ENCODE measurements at regions not wholly inside any gene's neighbourhood (a gene's known extent, or its start where the extent isn't known, plus 50 kb on each side); places are given as distances from the start of the nearest gene placed in this dataset.

DNA sequence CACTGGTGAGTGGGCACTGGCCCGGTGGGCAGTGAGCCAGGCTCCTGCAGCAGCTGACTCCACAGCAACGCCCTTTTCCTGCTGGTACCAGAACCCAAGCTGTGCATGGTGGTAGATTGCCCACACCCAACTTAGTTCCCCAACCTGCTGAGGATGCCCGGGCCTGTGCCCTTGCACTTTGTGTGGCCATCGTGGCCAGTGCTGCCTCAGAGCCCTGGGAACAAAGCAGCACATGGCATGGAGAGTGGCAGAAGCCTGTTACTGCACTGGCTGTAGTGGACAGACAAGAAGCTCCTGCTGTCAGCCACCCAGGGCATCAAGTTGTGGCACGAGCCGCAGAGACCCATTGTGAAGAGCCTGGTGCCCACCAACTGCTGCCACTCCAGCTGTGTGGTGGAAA, 612.9 kb downstream of the DNAH5 start:
- DNase-seq, result no peak

DNA sequence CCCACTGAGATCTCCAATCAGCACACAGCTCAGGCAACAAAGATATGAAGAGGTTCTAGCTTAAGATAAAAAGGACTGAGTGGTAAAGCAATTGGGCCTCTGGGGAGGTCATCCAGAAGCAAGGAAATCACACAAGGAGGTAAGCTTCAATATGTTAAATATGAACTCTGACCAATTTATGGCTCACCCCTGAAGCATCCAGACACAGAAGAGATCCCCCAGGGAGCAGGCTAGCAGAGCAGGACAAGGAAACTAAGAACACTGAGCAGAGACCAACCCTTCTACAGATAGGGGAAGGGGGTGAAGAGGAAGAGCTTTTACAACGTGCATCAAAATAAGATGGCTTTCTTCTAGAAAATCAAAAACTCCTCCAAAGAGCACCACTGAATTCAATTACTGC, 616.2 kb downstream of the DNAH5 start:
- no peak for DNase-seq

- DNase-seq, result no peak
Measured at GRCh38 chr5:13325765-13326164, 618.7 kb downstream of the DNAH5 start.

- DNase-seq, result no peak
Measured at GRCh38 chr5:13322769-13323168, 621.7 kb downstream of the DNAH5 start.

GRCh38 chr5:13317654-13318053, 626.8 kb downstream of the DNAH5 start:
- DNase-seq, result no peak

GRCh38 chr5:13316176-13316575, 628.3 kb downstream of the DNAH5 start:
- no peak for DNase-seq

GRCh38 chr5:13307480-13307879, 637.0 kb downstream of the DNAH5 start:
- no peak for DNase-seq

DNA sequence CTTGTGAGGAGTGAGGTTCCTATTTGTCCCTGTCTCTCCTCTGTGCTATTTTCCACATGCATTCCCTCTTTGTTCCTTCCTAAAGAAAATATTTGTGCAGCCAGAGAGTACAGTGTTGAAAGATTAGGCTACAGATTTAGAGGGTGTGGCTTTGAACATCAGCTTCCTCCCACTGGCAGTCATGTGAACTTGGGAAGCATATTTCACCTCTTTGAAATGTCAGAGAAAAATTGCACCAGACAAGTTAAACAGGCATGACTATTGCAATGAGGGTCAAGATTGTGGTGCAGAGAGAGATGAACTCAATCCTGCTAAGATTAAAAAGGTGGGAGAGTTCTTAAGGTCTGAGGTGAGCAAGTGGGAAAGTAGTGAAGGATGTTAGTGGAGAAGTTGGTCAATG, 641.0 kb downstream of the DNAH5 start:
- DNase-seq, result no peak

- DNase-seq, result no peak
Measured at GRCh38 chr5:13278811-13279210, 665.7 kb downstream of the DNAH5 start.

DNA sequence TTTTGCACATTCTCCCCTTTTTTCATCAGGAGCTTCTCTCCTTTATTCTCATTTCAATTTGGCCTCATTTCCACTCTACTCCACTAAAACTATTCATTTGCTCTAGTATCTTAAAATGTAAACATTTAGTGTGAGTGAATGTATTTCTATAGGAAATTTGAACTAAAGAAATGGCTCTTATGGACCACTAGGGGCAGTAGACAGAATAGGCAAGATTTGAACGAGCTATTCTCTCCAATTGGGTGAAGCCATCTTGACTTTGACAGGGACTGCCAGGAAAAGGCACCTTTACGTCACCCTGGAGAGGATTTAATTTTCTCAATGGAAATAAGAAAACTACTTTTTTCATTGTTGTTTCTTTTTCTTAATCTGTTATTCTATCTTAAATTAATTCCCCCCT, 666.3 kb downstream of the DNAH5 start:
- no peak for DNase-seq

DNA sequence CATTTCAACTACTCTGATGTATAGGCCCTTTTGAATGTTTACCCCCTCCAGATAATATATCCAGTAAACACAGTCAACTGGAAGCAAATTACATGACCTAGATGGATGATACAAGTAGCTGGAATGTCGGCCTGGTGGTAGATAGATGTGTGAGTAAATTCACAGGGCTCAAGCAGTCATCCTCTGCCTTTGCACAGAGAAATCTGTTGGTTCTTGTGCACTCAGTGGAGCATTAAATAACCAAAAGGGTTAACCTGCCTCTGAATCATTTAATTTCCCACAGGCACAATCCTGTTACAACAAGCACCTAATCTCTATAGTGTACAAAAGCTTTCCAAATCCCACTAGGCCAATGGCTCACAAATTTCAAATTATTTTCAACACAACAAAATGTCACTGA, 668.3 kb downstream of the DNAH5 start:
- DNase-seq, result no peak

DNA sequence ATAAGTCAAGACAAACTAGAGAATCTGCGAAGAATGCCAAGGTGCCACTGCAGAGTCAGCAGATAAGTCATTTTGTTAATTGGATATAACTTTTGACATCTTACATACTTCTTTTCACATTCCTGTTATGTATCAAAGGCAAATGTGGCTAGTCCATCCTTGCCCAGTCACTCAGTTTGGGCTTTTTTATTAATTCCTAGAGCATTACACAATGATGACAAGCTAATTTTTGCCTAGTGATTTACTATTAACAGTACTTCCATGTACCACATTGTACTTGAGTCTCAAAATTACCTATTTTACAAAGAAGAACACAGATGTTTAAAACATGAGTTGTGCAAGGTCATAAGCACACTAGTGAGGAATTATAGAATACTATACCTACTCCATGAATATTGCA, 680.8 kb downstream of the DNAH5 start:
- no peak for DNase-seq

DNA sequence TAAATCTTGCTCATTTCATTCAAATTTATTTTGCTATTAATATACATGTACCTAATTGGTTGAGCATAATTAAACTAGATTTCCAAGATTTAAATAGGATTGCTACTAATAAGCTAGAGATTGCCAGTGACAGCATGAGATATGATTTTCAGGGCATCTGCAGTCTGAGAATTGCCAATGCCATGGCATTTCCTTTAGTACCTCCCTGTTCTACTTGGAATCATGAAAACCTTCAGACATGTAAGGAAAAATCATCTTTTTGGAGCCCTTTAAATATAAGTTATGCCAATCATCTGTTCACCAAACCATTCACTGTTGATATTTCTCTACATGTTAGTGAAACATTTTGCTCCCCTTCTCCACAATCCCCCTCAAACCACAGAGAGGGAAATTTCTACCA, 691.4 kb downstream of the DNAH5 start:
- no peak for DNase-seq

DNA sequence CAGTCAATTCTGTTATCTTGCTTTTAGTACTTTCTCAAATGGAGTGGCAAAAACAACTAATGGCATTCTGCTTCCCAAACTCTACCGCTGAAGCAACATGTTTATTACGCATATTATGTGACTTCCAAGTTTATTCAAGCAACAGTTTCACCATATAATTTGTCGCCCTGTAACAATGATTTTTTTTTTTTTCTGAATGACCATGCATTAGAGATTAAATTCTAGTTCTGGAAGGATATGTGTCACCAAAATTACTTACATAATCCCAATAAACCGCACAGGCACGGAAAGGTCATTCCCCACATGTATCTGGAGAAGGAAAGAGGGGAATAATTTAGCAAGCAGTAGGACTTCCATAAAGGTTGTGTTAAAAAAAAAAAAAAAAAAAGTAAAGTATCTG, 691.8 kb downstream of the DNAH5 start:
- no peak for DNase-seq

- no peak for DNase-seq
Measured at GRCh38 chr5:13251623-13252376, 692.7 kb downstream of the DNAH5 start.

DNA sequence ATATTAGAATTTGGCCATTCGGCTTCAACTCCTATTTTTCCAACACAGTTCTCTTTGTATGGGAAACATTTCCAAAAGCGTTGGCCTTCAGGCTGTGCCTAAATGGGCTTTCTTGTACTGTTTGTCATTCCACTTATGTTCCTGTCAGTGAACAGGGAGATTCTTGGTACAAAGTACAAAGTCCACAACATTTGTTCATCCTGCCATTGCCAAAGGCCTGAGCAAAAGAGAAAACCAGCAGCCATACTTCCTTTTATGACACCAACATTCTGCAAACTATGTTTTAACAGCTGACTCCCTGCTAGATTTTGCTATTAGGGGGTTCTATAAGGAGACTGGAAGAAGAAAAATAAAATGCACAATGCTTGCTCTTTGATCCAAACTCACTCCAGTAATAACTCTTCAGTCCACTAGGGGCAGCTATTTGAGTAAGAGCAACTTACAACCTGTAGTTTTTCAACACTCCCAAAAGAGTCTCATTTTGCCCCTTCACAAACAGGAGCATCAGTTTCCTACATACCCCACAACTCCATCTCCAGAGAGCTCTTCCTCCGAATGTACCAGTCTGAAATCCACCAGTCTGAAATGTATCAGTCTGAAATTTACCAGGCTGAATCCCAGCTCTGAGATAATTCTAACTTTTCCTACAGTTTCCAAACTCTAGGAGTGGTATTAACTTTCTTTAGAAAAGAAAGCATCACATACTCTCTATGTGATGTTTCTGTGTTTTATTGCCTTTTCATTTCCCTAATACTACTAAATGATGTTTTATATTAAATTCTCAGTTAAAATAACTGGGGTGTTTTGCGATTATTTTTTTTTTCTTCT, 693.8 kb downstream of the DNAH5 start:
- DNase-seq, result peak; percentile 1

DNA sequence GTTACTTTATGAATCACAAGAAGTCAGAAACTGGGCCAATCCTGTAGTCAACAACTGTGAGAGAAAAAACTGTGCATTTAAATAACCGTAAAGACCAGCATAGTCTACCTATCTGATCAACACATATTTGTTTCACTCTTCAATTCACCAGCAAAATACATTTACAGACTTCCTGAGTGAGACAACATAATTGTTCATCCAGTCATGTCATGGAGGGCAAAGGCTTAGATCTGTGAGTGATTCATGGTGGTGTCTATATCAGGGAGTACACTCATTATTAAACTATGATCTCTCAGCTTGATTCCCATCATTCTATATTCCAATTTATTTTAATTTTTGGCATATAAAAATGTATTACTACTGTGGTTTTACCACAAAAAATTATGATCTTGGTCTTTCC, 694.6 kb downstream of the DNAH5 start:
- DNase-seq, result no peak

- DNase-seq, result no peak
Measured at GRCh38 chr5:13248253-13248652, 696.2 kb downstream of the DNAH5 start.

- no peak for DNase-seq
Measured at GRCh38 chr5:13246053-13246452, 698.4 kb downstream of the DNAH5 start.

DNA sequence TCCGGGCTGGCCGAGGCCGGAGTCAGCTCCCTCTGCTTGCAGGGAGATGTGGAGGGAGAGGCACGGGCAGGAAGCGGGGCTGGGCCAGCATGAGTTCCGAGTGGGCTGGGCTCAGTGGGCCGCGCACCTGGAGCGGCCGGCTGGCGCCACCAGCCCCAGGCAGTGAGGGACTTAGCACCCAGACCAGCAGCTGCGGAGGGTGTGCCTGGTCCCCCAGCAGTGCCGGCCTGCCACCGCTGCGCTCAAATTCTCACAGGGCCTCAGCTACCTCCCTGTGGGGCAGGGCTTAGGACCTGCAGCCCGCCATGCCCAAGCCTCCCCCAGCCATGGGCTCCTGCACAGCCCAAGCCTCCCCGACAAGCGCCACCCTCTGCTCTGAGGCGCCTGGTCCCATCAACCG, 700.3 kb downstream of the DNAH5 start:
- DNase-seq, result no peak

DNA sequence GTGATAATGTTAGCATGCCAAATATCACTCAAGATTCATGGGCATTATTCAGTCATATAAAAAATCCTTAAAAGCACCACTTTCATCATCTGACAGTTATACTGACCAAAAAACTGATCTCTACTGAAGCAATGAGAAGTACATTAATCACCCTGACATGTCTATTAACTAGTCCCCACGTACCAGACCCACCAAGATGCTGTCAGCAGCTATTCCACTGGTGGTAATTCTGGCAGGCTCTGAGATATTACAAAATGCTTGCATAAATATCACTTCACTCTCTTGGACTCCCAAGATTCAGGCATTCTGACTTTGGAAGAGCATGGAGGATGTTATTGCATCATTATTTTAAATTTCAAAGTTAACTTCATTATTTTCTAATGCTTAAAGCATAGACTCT, 717.0 kb downstream of the DNAH5 start:
- DNase-seq, result no peak

DNA sequence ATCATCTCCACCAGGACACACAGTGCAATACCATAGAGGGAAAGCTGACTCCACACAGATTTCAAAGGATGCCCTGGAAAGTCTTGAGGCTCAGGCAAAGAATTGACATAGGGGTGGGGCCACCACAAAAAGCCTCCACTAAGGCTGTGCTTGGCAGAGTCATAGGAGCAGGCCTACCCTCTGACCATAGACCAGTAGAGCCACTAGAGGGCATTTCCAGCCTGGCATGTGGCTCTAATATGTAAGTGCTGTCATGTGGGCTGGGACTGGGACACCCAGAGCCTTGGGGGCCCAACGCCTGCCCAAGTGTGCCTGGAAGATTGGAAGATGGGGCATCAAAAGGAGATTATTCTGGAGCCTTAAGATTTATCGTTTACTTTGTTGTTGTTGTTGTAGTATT, 726.0 kb downstream of the DNAH5 start:
- no peak for DNase-seq

DNA sequence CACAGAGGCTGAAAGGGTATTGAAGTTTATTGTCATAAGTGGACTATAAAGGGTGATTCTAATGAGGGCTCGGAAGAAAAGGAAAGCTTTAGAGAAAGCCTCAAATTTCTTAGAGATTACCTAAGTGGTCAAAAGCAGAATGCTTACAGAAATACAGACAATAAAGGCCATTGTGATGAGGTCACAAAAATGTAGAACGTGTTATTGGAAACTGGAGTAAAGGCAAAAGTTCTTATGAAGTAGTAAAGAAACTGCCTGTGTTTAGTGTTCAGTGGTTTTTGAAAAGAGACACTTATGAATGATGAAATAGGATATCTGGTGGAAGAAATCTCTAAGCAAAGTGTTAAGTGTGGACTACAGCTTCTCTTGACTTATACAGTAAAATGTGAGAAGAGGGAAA, 726.9 kb downstream of the DNAH5 start:
- DNase-seq, result no peak

- DNase-seq, result no peak
Measured at GRCh38 chr5:13215806-13216205, 728.7 kb downstream of the DNAH5 start.

DNA sequence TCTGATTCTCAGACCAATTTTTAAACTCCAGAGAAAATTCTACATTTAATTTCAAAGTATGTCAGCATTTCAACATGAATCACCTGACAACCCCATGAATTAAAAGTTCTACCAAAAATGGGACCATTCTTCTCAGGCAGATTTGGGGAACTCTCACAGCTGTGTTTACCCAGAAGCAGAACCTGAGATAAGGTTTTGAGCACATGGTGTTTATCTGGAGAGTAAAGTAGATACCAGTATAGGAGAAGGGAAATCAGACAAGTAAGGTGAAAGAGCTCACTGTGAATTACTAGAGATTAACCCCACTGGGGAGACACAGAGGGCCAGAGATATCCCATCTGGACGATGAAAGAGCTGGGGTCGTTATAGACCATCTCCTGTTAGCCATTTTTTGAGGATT, 729.1 kb downstream of the DNAH5 start:
- no peak for DNase-seq

Measured in activated CD4-positive, alpha-beta T cell treated with anti-CD3 and anti-CD28 coated beads, Interleukin-2, Interleukin-6, amounts not matched to agents 100 ng/mL and 50 ng/mL, durations not matched to agents 16 hours and 8 hours (primary cell).